ENCODE measurements at regions not wholly inside any gene's neighbourhood (a gene's known extent, or its start where the extent isn't known, plus 50 kb on each side); places are given as distances from the start of the nearest gene placed in this dataset.

DNA sequence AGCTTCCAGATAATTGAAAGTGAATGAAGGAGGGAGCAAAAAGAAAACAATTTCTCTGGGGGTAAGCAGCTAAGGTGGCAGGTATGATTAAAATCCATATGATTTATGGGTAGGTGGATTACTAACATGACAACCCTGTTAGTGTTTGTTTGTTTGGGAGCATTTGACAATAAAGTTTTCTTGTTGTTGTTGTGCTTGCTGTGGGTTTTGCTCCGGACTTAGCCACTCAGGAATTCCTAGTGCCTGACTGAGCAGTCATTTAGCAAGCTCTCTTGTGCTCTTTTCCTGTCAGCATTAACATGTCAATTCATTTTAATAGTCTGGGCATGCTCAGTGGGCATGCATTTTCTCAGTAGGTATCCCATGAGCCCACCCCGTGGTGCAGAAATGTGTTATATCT is 674.8 kb upstream of the ZEB2 start:
- no peak for DNase-seq

DNA sequence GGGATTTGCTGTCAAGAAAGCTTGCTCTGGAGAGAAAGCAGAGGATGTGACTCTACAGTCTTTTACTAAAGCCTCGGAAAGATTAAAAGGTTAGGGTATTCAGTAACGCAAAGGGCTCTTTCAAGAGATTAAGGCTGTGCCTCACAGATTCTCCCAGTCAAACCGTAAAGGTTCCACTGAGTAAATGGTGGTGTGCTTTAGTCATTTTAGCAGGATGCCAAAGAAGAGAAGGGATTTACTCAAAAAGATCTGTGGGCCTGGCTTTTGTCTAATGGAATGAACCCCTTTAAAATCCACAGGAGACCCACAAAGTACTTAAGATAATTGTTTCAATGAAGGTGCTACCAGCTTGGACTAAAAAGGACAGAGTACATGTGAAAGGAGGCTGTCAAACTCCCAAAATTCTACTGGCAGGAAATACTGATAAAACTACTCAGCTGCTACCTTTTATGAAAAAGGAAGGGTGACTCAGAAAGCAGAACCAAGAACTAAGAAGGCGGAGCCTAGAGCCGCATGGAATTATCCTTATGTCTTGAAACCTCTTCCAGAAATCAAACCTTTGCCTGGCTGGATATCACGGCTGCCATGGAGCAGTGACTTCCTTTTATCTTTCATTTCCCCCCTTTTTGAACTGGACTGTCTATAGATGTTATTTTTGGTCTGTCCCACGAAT is 670.2 kb upstream of the ZEB2 start:
- peak; percentile 48 for DNase-seq

GRCh38 chr2:145186303-145186702 is 666.4 kb upstream of the ZEB2 start:
- DNase-seq: peak; percentile 42

GRCh38 chr2:145185696-145186095 is 665.8 kb upstream of the ZEB2 start:
- no peak for DNase-seq

GRCh38 chr2:145184741-145185651 is 665.1 kb upstream of the ZEB2 start:
- DNase-seq: no peak

GRCh38 chr2:145169285-145169684 is 649.4 kb upstream of the ZEB2 start:
- DNase-seq: no peak

DNA sequence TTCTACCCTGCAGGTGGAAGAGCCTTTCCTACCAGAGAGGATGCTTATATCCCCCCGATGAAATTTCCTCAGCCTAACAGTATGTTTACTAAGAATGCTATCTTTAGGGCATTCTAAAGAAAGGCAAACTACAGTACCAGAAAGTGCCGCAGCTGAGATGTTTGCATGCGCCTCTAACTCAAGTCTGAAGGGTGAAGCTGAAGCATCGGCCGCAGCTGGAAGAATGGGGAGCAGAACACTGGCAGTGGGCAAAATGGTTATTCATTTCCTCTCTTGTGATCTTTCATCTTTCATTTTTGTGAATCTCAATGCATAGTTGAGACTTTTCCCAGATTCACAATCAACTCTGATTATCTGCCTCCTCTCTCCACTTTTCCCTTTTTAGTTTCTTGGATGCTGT is 648.2 kb upstream of the ZEB2 start:
- no peak for DNase-seq

- DNase-seq: no peak
These were observed 646.9 kb upstream of the ZEB2 start for GRCh38 chr2:145166731-145167302.

DNA sequence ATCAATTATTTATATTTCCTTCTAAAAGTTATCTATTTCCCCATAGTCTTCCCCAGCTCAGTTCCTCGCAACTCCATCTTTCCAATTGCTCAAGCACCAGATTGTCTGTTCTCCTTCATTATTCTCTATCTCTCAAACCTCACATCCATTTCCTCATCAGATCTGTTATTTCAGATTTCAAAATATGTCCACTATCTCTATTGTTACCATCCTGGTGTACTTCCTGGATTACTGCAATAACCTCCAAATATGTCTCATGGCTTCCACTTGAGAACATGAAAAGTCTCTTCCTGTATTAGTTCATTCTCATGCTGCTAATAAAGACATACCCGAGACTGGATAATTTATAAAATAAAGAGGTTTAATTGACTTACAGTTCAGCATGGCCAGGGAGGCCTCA is 641.7 kb upstream of the ZEB2 start:
- no peak for DNase-seq

DNA sequence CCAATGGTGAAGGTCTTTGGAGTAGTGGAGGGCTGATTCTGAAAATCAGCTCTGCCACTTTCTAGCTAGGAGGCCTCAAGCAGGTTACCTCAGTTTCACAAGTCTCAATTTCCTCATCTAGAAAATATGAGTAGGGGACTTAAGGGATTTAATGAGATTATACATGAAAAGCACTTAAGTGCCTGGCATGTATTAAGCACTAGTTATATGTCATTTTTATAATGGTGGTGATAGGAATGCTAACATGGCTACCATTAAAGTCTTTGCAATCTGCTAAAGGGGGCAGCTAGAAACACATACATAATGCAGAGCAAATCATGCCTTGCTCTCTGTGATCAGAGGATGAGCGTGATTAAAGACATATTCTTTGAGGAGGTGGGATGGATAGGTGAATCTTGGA is 640.9 kb upstream of the ZEB2 start:
- DNase-seq: no peak

DNA sequence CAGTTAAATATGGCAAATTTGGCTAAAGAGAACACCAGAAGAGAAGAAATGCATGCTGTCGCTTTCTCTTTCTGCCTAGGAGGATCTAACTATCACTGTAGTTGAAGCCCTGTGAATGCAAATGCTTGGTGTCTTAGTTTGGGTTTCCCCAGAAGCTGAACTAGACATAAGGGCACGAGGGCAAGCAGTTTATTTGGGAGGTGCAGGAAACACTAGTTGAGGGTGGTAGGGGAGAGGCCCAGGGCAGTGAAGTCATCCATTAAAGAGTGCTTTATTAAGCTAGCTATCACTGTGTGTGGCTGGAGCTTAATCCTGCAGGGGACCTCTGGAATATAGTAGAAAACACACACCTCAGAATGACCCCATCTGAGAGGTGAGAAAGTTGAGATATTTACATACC is 639.8 kb upstream of the ZEB2 start:
- no peak for DNase-seq

- peak; percentile 46 for DNase-seq
These were observed 638.0 kb upstream of the ZEB2 start for GRCh38 chr2:145157741-145158591.

DNA sequence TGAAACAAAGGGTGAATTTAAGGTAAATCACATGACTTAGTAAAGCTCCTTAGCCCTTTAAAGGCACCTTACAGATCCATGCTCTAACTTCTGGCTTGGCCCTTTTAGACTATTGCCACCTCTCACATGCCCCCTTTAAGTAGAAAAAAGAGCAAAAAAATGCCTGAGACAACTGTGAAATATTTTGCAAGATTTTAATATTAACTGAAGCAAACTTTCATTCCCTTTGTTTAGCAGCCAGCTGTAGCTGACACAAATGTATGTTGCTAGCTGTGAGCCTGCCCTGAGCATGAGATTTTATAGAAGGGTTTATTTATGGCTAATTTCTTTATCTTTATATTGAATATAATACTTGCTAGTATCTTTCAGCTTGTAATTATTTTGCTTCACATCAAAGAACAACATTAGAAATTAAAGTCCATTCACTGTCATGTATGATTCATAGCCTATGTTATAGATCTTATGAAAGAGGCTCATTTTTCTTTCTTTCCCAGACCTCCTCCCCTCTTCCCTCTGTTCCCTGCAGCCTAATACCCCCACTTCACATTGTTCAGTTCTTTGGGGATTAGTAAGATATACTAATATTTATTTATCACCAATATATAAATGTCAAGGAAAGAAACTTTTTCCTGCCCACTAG is 637.2 kb upstream of the ZEB2 start:
- DNase-seq: no peak

DNA sequence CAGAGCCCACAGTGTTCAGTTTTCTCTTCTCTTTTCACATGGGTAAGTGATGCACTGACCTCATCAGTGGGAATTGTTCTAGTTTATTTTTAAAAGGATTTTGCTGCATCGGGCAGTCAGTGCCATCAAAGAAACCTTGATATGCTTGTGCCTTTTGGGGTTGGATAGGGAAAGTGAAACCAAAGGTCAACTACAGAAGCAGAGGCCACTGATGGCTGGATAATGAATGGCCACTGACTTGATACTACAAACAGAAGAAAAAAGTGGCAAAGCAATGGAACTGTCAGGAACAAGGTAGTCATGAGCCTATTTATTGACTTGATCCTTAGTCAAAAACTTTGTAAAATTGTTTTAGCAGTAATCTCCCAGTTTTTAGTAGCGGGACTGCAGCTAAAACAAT is 636.3 kb upstream of the ZEB2 start:
- peak; percentile 71 for DNase-seq

- no peak for DNase-seq
These were observed 635.3 kb upstream of the ZEB2 start for GRCh38 chr2:145155196-145155595.

- DNase-seq: no peak
These were observed 634.8 kb upstream of the ZEB2 start for GRCh38 chr2:145154731-145155130.

- DNase-seq: no peak
These were observed 626.8 kb upstream of the ZEB2 start for GRCh38 chr2:145146691-145147090.

DNA sequence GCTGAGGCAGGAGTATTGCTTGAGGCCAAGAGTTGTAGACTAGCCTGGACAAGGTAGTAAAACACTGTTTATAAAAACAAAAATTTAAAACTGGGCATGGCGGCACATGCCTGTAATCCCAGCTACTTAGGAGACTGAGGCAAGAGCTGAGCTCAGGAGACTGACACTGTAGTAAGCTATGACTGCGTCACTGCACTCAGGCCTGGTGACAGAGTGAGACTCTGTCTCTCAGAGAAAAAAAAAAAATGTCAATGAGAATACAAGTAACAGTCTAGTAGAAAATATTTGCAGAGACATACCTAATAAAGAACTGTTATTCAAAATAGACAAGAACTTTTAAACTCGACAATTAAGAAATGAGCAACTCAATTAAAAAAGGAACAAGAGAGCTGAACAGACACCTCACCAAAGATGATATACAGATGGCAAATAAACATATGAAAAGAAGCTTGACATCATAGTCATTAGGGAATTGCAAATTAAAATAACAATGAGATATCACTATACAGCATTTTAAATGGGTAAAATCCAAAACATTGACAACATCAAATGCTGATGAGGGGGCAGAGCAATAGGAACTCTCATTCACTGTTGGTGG is 624.3 kb upstream of the ZEB2 start:
- no peak for DNase-seq

DNA sequence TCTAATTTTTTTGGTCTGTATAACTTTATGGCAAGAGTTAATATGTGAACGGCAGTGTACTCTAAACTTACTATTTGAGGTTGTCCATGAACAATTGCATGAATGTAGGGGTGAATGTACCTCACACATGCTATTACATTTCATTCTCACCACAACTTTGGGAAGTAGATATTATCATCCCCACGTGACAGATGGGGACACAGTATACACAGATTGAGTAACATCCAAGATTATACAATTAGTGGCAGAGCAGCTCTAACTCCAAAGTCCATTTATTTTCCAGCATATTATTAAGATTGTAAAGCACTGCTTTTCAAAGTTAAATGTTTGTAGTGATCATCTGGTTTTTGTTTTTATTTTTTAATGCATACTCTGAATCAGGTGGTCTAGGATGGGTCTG is 622.1 kb upstream of the ZEB2 start:
- peak; percentile 15 for DNase-seq

GRCh38 chr2:145140658-145141057 is 620.7 kb upstream of the ZEB2 start:
- no peak for DNase-seq

GRCh38 chr2:145138626-145139025 is 618.7 kb upstream of the ZEB2 start:
- no peak for DNase-seq

DNA sequence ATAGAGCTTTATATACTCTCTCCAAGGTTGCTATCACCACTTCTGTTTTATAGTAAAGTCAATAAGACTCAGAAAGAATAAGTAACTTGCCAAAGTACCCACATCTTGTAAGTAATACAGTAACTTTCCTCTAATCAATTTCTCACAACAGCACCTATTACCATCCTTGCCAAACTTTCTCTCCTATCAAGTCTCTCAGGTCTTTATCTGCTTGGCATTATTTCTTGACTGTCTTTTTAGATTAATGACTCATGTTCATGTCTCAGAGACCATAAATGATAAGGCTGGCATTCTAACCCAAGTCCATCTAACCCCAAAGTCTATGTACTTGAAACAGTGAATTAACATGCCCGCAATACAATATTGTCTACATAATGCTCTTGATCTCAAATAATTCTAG is 618.0 kb upstream of the ZEB2 start:
- no peak for DNase-seq

Data from OCI-M1 (cell line).